ENCODE measurements at regions not wholly inside any gene's neighbourhood (a gene's known extent, or its start where the extent isn't known, plus 50 kb on each side); places are given as distances from the start of the nearest gene placed in this dataset.

- H3K27ac ChIP-seq, result no peak overlapping the region
- H3K4me3 ChIP-seq, result no peak overlapping the region
- no peak for DNase-seq
- H3K9me3 ChIP-seq, result no peaks in the 10 kb centered on the region
- no peaks in the 10 kb centered on the region for H3K27me3 ChIP-seq (ENCODE audit: low read depth)
- no peak for ATAC-seq
- intact Hi-C loops (cut with DNase I), result no loop called here
- H3K4me1 ChIP-seq, result no peaks in the 10 kb centered on the region
- H3K36me3 ChIP-seq, result no peaks in the 10 kb centered on the region
- no peak for TF ChIP-seq CTCF (IDR thresholded peaks at IDR 0.05)
These were observed 107.8 kb upstream of the HMCN1 start for GRCh38 chr1:185626344-185626743.

- intact Hi-C loops (cut with DNase I), result no loop called here
- no peak overlapping the region for H3K4me3 ChIP-seq
- H3K27me3 ChIP-seq (ENCODE audit: low read depth), result no peaks in the 10 kb centered on the region
- H3K27ac ChIP-seq, result no peak overlapping the region
- ATAC-seq, result no peak
- no peaks in the 10 kb centered on the region for H3K9me3 ChIP-seq
- TF ChIP-seq CTCF (IDR thresholded peaks at IDR 0.05), result no peak
- H3K36me3 ChIP-seq, result no peaks in the 10 kb centered on the region
- no peak for DNase-seq
- H3K4me1 ChIP-seq, result no peaks in the 10 kb centered on the region
These were observed 123.2 kb upstream of the HMCN1 start for GRCh38 chr1:185610954-185611353.

GRCh38 chr1:185608177-185608576 lies 126.0 kb upstream of the HMCN1 start:
- Histone ChIP-seq H3K4me1 (no peaks in the 10 kb centered on the region), H3K36me3 (no peaks in the 10 kb centered on the region), H3K4me3 (no peak overlapping the region), H3K9me3 (no peaks in the 10 kb centered on the region), H3K27ac (no peak overlapping the region), H3K27me3 (ENCODE audit: low read depth) (no peaks in the 10 kb centered on the region)
- DNase-seq, result no peak
- no peak for TF ChIP-seq CTCF (IDR thresholded peaks at IDR 0.05)
- no peak for ATAC-seq
- intact Hi-C loops (cut with DNase I), result no loop called here

GRCh38 chr1:185603158-185603557 lies 131.0 kb upstream of the HMCN1 start:
- no peak for DNase-seq
- Histone ChIP-seq H3K36me3 (no peaks in the 10 kb centered on the region), H3K9me3 (no peaks in the 10 kb centered on the region), H3K4me1 (no peaks in the 10 kb centered on the region), H3K27ac (no peak overlapping the region), H3K4me3 (no peak overlapping the region), H3K27me3 (ENCODE audit: low read depth) (no peaks in the 10 kb centered on the region)
- intact Hi-C loops (cut with DNase I), result no loop called here
- TF ChIP-seq CTCF (IDR thresholded peaks at IDR 0.05), result no peak
- no peak for ATAC-seq

- Histone ChIP-seq H3K27ac (no peak overlapping the region), H3K27me3 (ENCODE audit: low read depth) (no peaks in the 10 kb centered on the region), H3K36me3 (no peaks in the 10 kb centered on the region), H3K4me1 (no peaks in the 10 kb centered on the region), H3K9me3 (no peaks in the 10 kb centered on the region), H3K4me3 (no peak overlapping the region)
- TF ChIP-seq CTCF (IDR thresholded peaks at IDR 0.05), result no peak
- ATAC-seq (no peak), DNase-seq (no peak)
- intact Hi-C loops (cut with DNase I), result no loop called here
These were observed 133.0 kb upstream of the HMCN1 start for GRCh38 chr1:185601189-185601588.

GRCh38 chr1:185600641-185601040 lies 133.6 kb upstream of the HMCN1 start:
- Histone ChIP-seq H3K4me3 (no peak overlapping the region), H3K36me3 (no peaks in the 10 kb centered on the region), H3K4me1 (no peaks in the 10 kb centered on the region), H3K27me3 (ENCODE audit: low read depth) (no peaks in the 10 kb centered on the region), H3K9me3 (no peaks in the 10 kb centered on the region), H3K27ac (no peak overlapping the region)
- no peak for TF ChIP-seq CTCF (IDR thresholded peaks at IDR 0.05)
- ATAC-seq (no peak), DNase-seq (no peak)
- intact Hi-C loops (cut with DNase I), result no loop called here

Measured in lower lobe of right lung (tissue), 2 donors.